ENCODE measurements at regions not wholly inside any gene's neighbourhood (a gene's known extent, or its start where the extent isn't known, plus 50 kb on each side); places are given as distances from the start of the nearest gene placed in this dataset.

- TF ChIP-seq GATA2 (IDR thresholded peaks at IDR 0.05; ENCODE audit: low read depth, low read length), result no peak
- no peak for TF ChIP-seq GATA3 (IDR thresholded peaks at IDR 0.05; ENCODE audit: low read depth, low read length)
These were observed 1466.0 kb upstream of the GOT2 start for GRCh38 chr16:60200161-60200560.

Measured in SH-SY5Y (cell line).